ENCODE measurements at regions not wholly inside any gene's neighbourhood (a gene's known extent, or its start where the extent isn't known, plus 50 kb on each side); places are given as distances from the start of the nearest gene placed in this dataset.
"Not testable (repeated sequence)": the region's sequence is repeated elsewhere in the genome, so short reads cannot be mapped to it uniquely, and the experiment has no call there.

- DNase-seq (ENCODE audit: extremely low spot score): peak; percentile 50
- POLR2A ChIA-PET: no interaction called here
- CTCF ChIA-PET: interaction anchor here (0.7 to 3.5 kb wide), 34 partner anchors 8 to 751 kb away, joined by 3 to 26 read pairs (median 4); partner anchors contain the start of gene FCRL5
- TF ChIP-seq, protein P1, sequence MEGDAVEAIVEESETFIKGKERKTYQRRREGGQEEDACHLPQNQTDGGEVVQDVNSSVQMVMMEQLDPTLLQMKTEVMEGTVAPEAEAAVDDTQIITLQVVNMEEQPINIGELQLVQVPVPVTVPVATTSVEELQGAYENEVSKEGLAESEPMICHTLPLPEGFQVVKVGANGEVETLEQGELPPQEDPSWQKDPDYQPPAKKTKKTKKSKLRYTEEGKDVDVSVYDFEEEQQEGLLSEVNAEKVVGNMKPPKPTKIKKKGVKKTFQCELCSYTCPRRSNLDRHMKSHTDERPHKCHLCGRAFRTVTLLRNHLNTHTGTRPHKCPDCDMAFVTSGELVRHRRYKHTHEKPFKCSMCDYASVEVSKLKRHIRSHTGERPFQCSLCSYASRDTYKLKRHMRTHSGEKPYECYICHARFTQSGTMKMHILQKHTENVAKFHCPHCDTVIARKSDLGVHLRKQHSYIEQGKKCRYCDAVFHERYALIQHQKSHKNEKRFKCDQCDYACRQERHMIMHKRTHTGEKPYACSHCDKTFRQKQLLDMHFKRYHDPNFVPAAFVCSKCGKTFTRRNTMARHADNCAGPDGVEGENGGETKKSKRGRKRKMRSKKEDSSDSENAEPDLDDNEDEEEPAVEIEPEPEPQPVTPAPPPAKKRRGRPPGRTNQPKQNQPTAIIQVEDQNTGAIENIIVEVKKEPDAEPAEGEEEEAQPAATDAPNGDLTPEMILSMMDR (IDR thresholded peaks at IDR 0.05; ENCODE audit: control extremely low read depth, extremely low read depth, low read depth, missing control alignments): peak; percentile 87
Measured at GRCh38 chr1:157369808-157370521, 182.3 kb downstream of the FCRL5 start.

DNA sequence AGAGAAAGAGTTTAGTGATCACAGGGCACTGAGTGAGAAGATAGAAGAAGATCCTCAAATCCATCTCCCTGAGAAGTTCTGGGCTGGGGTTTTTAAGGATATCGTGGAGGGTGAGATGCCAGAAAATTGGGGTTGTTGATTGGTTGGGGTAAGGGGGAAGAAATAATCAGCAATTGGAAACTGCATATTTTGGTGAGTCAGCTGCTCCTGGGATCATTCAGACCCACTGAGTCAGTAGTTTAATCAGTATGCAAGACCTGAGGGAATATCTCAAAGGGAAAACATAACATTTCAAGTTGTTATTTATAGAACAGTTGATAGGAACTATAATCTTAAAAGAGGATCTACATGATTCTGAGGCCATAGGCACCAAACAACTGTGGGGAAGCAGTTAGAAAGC, 183.4 kb downstream of the FCRL5 start:
- POLR2A ChIA-PET; DNase-seq (ENCODE audit: extremely low spot score): not testable (repeated sequence)
- CTCF ChIA-PET: interaction anchor here (0.8 to 3.5 kb wide), 8 partner anchors 7 to 134 kb away, joined by 4 to 26 read pairs (median 12); no protein-coding TSS in a partner anchor

DNA sequence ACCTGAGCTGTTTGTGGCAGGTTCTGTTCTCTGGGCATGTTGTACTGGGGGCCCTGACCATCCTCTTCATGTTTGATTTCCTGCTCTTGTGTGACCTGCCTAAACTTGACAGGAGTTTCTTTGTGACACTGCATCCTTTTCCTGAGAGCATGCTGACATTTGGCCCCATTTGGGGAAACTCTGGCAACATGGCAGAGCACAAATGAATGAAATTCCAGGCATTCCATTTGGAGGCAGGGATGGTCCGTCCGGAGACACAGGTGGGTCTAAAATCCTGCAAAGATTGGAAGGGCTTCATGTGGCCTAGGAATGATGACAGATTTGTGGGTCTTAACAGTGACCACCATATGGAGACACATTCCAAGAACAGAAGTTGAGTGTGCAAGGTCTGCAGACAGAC, 184.0 kb downstream of the FCRL5 start:
- ChIA-PET POLR2A (no interaction called here), CTCF (interaction anchor here (3.3 to 3.5 kb wide), 2 partner anchors 12 to 120 kb away, joined by 14 to 19 read pairs; no protein-coding TSS in a partner anchor)
- no peak for DNase-seq (ENCODE audit: extremely low spot score)
- TF ChIP-seq, protein P1 (IDR thresholded peaks at IDR 0.05; ENCODE audit: control extremely low read depth, extremely low read depth, low read depth, missing control alignments): no peak

- POLR2A ChIA-PET: no interaction called here
- no peak for DNase-seq (ENCODE audit: extremely low spot score)
- TF ChIP-seq, protein P1 (IDR thresholded peaks at IDR 0.05; ENCODE audit: control extremely low read depth, extremely low read depth, low read depth, missing control alignments): no peak
- CTCF ChIA-PET: interaction anchor here (1.6 to 3.3 kb wide), 3 partner anchors 10 to 127 kb away, joined by 6 to 14 read pairs (median 7); no protein-coding TSS in a partner anchor
Measured at GRCh38 chr1:157367870-157368269, 184.4 kb downstream of the FCRL5 start.

DNA sequence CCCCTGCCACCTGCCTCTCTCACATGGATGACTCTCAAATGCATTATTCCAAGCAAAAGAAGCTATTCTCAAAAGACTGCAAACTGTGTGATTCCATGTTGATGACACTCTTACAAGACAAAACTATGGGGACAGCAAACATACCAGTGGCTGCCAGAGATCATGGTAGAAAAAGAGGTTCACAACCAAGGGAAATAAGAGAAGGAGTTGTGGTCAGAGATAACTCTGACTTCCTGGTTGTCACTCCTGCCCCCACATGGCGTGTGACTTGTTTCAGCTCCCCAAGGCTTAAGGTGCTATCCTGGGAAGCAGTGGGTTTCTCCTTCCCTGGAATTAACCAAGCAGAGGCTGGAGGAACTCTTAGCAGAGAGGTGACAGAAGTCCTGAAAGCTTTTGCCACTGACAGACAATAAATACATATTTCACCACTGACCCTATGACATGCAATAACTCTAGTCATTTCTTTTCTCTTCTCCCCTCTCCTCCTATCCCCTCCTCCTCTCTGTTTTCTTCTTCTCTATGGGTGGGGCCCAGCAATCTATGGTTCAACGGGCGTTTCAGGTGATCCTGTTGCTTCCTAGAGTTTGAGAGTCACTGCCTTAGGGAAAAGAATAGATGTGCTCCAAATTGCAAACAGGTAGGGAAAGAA, 185.1 kb downstream of the FCRL5 start:
- DNase-seq (ENCODE audit: extremely low spot score): no peak
- POLR2A ChIA-PET: no interaction called here
- CTCF ChIA-PET: interaction anchor here (1.0 to 1.8 kb wide), 7 partner anchors 10 to 276 kb away, joined by 3 to 7 read pairs (median 4); no protein-coding TSS in a partner anchor
- TF ChIP-seq, protein P1 (IDR thresholded peaks at IDR 0.05; ENCODE audit: control extremely low read depth, extremely low read depth, low read depth, missing control alignments): no peak

DNA sequence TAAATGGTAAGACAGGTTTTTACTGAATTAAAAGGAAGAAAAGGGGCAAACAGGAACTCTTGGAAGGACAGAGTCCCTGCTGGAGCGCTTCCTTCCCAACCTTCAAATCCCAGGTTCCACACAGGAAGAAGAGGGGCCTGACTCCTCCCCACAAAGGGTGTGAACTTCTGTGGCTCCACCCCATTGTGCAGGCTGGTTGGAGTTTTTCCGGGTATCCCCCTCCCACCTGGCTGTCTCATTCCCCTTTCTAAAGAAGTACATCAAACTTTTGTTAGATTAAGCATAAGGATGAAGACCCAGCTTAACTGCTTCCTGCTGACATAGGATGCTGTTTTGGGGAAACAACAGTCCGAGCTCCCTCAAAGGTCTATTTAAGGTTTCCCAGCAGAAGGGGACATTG, 187.7 kb downstream of the FCRL5 start:
- POLR2A ChIA-PET: no interaction called here
- no peak for DNase-seq (ENCODE audit: extremely low spot score)
- TF ChIP-seq, protein P1 (IDR thresholded peaks at IDR 0.05; ENCODE audit: control extremely low read depth, extremely low read depth, low read depth, missing control alignments): no peak
- CTCF ChIA-PET: interaction anchor here (1.0 to 1.3 kb wide), 2 partner anchors 123 to 141 kb away, joined by 3 to 5 read pairs; no protein-coding TSS in a partner anchor

Data from GM10248 (cell line).